Hippocampal formation (tissue), 2 donors: ENCODE measurements at regions not wholly inside any gene's neighbourhood (a gene's known extent, or its start where the extent isn't known, plus 50 kb on each side); places are given as distances from the start of the nearest gene placed in this dataset.

ENCODE experiments used
- DNase-seq, 2 donors: peaks; one replicate each; lab custom pipeline; 2025; lab: John Stamatoyannopoulos, UW

GRCh38 chr5:73266176-73266738 is 93.3 kb downstream of the TMEM174 start:
- no peak for DNase-seq

- no peak for DNase-seq
Measured at GRCh38 chr5:73265641-73266040, 92.6 kb downstream of the TMEM174 start.

- no peak for DNase-seq
Measured at GRCh38 chr5:73264631-73265030, 91.6 kb downstream of the TMEM174 start.

GRCh38 chr5:73263001-73263710 is 90.2 kb downstream of the TMEM174 start:
- DNase-seq: peak in 1 of 2 donors; percentile 53

- no peak for DNase-seq
Measured at GRCh38 chr5:73256862-73257261, 83.9 kb downstream of the TMEM174 start.

- no peak for DNase-seq
Measured at GRCh38 chr5:73256462-73256861, 83.5 kb downstream of the TMEM174 start.

- DNase-seq: no peak
Measured at GRCh38 chr5:73256012-73256411, 83.0 kb downstream of the TMEM174 start.

- no peak for DNase-seq
Measured at GRCh38 chr5:73254642-73255041, 81.6 kb downstream of the TMEM174 start.

GRCh38 chr5:73253047-73253660 is 80.2 kb downstream of the TMEM174 start:
- DNase-seq: no peak

- no peak for DNase-seq
Measured at GRCh38 chr5:73250645-73251044, 77.7 kb downstream of the TMEM174 start.

GRCh38 chr5:73242735-73243134 is 69.7 kb downstream of the TMEM174 start:
- no peak for DNase-seq

- no peak for DNase-seq
Measured at GRCh38 chr5:73238873-73239272, 65.9 kb downstream of the TMEM174 start.

GRCh38 chr5:73236541-73237128 is 63.6 kb downstream of the TMEM174 start:
- no peak for DNase-seq

GRCh38 chr5:73234204-73234555 is 61.2 kb downstream of the TMEM174 start:
- no peak for DNase-seq

GRCh38 chr5:73233461-73234203 is 60.6 kb downstream of the TMEM174 start:
- DNase-seq: no peak

- DNase-seq: no peak
Measured at GRCh38 chr5:73233053-73233460, 60.1 kb downstream of the TMEM174 start.

GRCh38 chr5:73232266-73233041 is 59.5 kb downstream of the TMEM174 start:
- no peak for DNase-seq

- DNase-seq: no peak
Measured at GRCh38 chr5:73231246-73231778, 58.3 kb downstream of the TMEM174 start.

- DNase-seq: no peak
Measured at GRCh38 chr5:73230264-73231245, 57.6 kb downstream of the TMEM174 start.

GRCh38 chr5:73229271-73229670 is 56.3 kb downstream of the TMEM174 start:
- DNase-seq: no peak
